NCI-H69 (cell line): ENCODE measurements at regions not wholly inside any gene's neighbourhood (a gene's known extent, or its start where the extent isn't known, plus 50 kb on each side); places are given as distances from the start of the nearest gene placed in this dataset.

Experiments used
- DNase-seq: peaks from one replicate; lab custom pipeline; 2025; lab: John Stamatoyannopoulos, UW

DNA sequence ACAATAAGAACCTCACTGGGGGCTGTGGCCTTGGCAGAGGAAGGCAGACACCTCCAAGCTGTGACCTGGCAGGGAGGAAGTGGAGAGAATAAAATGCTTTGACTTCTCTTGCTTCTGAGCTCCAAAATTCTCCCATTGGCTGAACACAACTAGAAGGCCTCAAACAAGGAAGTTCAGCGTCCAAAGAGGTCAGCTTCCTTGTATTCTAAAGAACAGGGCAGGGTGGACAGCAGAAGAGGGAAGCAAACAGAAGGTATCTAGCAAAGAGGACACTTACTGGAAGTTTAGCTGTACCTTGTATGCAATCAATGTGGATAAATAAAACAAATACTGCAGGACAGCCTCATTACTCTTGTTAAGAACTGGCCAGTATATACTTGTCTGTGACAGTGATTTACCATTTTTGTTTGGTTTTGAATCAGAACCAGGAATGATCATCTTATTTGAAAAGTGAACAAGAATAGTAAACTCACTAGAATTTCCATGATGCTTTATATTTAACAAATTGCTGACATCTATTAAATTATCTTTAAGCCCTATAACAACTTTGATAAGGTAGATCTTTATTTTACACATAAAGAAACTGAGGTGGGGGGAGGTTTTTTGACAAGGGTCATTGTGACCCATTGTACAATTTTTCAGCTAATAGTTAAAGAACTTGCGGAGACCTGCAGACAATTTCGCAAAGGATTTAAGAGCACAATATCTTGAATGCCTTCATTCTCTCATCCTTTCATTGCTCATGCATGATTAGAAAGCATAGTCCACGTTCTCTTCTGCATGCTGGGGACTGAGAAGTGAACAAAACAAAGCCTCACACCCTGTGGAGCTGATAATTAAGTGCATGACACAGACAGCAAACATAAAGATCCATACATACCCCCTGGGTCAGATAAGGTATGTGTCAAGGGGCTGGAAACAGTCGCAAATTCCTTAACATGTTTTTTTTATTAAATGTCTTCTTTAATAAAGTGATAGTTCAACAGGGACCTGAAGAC, 1448.0 kb downstream of the AACS start:
- DNase-seq = no peak

- no peak for DNase-seq
Measured at GRCh38 chr12:126518596-126519200, 1453.5 kb downstream of the AACS start.

- no peak for DNase-seq
Measured at GRCh38 chr12:126519833-126520232, 1454.6 kb downstream of the AACS start.

GRCh38 chr12:126523891-126524290, 1458.7 kb downstream of the AACS start:
- DNase-seq = no peak

DNA sequence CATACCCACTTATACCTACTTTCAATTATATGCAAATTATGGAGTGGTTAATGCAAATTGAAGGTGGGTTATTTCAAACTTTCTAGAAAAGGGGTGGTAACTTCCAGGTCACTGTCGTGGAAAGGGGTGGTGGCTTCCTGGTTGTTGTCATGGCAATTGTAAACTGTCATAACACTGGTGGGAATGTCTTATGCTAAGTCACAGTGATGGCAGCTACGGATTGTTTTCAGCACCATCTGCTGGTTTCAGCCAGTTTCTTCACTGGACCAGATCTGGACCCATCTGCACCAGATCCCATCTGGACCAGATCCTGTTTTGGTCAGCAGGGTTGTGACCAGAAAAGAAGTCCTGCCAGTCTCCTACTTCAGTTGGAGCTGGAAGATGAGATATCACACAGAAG, 1469.3 kb downstream of the AACS start:
- DNase-seq = no peak

- DNase-seq = no peak
Measured at GRCh38 chr12:126534942-126535341, 1469.7 kb downstream of the AACS start.

GRCh38 chr12:126535971-126536370, 1470.7 kb downstream of the AACS start:
- peak; percentile 23 for DNase-seq

DNA sequence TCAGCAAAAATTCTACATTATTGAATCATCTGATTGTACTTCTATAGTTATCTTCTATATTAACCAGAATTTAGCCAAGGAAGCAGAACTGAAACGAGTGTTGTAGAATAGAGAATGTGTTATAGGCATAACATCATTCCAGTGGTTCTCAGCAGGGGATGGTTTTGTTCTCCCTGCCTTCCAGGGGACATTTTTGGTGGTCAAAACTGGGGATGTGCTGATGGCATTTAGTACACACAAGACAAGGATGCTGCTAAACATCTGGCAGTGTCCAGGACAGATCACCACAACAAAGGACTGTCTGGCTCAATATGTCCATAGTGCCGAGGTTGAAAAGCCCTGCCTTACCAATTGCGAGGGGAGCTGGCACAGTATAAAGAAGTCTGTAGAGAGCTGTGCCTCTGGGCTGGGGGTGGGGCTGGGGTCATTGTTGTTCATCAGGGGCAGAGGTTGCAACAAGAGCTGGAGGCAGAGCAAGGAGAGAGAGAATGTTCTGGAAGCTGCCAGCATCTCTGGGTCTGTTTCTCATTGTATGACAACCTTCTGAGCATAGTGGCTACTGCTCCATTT, 1472.8 kb downstream of the AACS start:
- no peak for DNase-seq

DNA sequence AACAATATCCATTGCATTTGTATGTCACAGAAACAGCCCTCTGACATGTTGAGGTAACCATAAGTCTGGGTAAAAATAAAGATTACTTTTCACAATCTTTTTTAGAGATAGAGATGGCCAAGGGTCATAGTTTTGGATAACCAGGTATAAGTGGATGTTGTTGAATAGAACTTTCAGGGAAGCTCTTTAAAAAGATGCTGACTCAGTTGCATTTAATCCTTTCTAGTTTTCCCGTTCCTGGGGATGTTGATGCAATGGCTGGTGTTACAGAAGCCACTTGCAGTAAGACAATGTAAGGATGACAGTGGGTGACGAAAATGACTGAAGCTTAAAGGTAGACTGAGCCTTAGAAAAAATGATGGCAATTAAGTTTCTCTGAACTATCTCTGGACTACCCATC, 1473.7 kb downstream of the AACS start:
- DNase-seq = no peak

- DNase-seq = no peak
Measured at GRCh38 chr12:126545411-126545810, 1480.2 kb downstream of the AACS start.

- no peak for DNase-seq
Measured at GRCh38 chr12:126547905-126548304, 1482.7 kb downstream of the AACS start.

DNA sequence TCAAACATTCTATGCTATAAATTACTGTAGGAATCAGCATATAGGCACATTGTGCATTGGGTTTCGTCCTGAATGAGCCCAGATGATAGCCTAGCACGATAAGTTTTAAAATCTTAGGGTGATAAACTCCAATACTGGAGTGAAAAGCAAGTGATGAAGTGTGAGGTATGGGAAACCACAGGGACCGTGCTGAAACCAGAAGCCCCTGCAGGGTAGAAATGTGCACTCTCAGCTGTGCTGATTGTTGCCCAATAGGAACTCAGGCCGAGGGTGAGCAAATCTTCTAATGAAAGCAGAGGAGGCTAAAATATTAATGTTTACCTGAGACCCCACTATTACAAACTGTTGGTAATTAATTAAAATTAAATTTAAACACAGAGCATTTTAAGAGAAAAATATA, 1486.6 kb downstream of the AACS start:
- DNase-seq = no peak

GRCh38 chr12:126554625-126555024, 1489.4 kb downstream of the AACS start:
- no peak for DNase-seq

GRCh38 chr12:126557659-126558058, 1492.4 kb downstream of the AACS start:
- DNase-seq = no peak

DNA sequence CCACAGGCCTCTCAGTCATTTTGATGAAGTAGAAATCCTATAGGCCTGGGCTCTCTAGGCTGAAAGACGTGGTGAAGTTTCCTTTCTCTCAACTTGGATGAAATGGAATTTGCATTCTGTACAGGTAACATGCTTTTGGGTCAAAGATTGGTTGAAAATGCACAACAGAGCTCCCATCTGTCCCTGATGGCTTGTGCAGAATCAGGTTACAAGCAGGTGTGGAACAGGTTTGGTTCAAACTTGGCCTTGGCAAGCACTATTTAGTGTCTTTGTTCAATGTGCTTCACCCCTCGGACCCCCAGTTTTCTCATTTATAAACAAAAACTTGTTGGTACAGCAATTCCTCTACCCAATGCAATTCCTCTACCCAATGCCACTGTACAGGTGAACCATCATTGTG, 1493.0 kb downstream of the AACS start:
- DNase-seq = peak; percentile 7

- peak; percentile 43 for DNase-seq
Measured at GRCh38 chr12:126558810-126559209, 1493.6 kb downstream of the AACS start.

- no peak for DNase-seq
Measured at GRCh38 chr12:126567016-126567415, 1501.8 kb downstream of the AACS start.

DNA sequence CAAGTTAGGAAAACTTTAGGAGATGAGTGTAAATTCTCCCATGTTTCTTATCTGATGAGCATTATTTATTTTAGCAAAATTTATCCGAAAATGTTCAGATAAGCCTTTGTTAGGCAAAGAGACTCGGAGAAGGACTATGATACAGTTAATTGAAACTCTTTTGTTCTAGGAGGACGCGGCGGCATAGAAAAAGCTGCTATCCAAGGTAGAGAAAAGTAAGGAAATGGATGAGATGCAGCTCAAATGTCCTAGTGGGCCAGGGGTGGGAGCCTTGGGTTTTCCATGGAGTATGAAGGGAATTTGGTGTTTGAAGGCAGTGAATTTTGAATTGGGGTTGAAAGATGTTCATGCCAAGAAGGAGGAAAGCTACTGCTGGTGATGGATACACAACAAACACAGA, 1504.5 kb downstream of the AACS start:
- DNase-seq = no peak

DNA sequence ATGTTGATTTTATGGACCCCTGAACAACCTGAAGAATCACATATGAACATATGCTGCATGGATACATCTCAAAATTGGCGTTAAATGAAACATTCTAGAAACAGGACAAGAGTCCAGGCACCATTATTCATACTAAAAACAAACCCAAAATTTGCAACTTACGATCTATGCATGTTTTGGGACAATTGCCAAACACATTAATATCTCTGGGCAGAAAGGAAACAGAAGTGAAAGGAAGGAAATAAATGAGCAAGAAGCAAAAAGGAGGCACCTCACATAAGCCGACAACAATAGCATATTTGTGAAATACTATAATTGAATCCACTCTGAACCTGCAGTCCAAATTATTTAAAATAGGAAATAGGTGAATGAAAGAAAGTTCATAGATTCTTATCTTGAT, 1505.3 kb downstream of the AACS start:
- no peak for DNase-seq

DNA sequence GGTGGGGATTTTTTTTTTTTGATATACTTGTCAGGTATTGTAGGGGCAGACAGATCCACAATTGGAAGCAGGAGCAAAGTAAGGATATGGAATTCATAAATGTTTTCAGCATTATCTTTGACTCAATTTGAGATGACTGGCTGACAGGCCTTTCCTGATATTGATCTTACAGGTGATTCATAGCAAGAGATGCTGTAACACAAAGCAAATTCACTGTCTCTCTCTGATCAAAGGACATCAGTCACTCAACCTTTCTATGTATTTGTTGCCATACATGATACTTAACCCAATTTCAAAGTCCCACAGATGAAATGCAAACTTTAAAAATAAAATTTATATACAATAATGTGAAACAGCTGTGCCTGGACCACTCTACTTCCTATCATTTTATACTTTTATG, 1506.9 kb downstream of the AACS start:
- DNase-seq = no peak

- no peak for DNase-seq
Measured at GRCh38 chr12:126581655-126582054, 1516.4 kb downstream of the AACS start.

GRCh38 chr12:126582231-126582630, 1517.0 kb downstream of the AACS start:
- no peak for DNase-seq
